C4-2B (cell line): ENCODE measurements at regions not wholly inside any gene's neighbourhood (a gene's known extent, or its start where the extent isn't known, plus 50 kb on each side); places are given as distances from the start of the nearest gene placed in this dataset.

ENCODE experiments used
- CTCF ChIP-seq: fragments of 450-650 bp; conservative IDR thresholded peaks from 2 replicates; pipeline ENCODE4 v1.5.1; 2017; ENCODE audit warnings: mild to moderate bottlenecking
- ZFX ChIP-seq: fragments of 450-650 bp; IDR thresholded peaks from 2 replicates; pipeline ENCODE4 v1.6.1; 2017

DNA sequence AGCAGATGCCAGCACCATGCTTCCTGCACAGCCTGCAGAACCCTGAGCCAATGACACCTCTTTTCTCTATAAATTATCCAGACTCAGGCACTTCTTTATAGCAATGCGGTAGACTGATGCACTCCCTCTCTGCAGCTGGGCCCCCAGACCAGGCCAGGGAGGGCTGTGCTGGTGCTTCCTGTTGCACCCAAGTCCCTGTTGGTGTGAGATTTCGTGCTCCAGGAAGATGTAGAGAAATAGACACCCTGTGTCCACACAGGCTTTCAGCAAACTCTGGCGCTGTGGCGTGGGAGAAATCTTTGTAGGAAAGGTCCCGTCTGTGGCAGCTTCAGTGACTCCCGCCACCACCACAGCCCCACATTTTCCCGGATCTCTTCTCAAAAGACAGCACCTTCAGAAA is 572.2 kb downstream of the GALR1 start:
- TF ChIP-seq CTCF (no peak), ZFX (no peak)
